ENCODE measurements at regions not wholly inside any gene's neighbourhood (a gene's known extent, or its start where the extent isn't known, plus 50 kb on each side); places are given as distances from the start of the nearest gene placed in this dataset.

DNA sequence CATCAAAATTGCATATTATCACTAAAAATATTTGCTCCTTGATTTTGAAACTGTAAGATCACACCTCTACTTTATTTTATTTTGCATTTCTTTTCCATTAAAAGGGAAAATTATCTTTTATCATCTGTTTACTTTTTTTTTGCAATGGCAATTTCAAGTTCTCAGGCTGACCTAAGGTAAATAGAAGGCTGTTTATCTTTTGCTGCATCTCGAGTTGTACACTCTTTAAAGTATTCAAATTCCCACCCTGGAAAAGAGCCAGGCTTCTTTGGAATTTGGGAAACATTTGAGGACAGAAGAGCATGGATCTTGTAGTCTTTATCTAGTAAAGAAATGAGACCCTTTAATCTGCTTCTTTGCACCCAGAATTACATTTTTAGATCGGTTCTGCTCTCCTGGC, 645.7 kb downstream of the SLC4A3 start:
- intact Hi-C loops (cut with micrococcal nuclease) = no loop called here
- no peaks in the 10 kb centered on the region for H3K27me3 ChIP-seq (ENCODE audit: low read depth)
- no peak overlapping the region for H3K4me3 ChIP-seq
- no peak for DNase-seq
- H3K27ac ChIP-seq (replicated peaks) = no peak overlapping the region
- no peaks in the 10 kb centered on the region for H3K9me3 ChIP-seq (replicated peaks)
- no peaks in the 10 kb centered on the region for H3K36me3 ChIP-seq
- TF ChIP-seq, protein P1, sequence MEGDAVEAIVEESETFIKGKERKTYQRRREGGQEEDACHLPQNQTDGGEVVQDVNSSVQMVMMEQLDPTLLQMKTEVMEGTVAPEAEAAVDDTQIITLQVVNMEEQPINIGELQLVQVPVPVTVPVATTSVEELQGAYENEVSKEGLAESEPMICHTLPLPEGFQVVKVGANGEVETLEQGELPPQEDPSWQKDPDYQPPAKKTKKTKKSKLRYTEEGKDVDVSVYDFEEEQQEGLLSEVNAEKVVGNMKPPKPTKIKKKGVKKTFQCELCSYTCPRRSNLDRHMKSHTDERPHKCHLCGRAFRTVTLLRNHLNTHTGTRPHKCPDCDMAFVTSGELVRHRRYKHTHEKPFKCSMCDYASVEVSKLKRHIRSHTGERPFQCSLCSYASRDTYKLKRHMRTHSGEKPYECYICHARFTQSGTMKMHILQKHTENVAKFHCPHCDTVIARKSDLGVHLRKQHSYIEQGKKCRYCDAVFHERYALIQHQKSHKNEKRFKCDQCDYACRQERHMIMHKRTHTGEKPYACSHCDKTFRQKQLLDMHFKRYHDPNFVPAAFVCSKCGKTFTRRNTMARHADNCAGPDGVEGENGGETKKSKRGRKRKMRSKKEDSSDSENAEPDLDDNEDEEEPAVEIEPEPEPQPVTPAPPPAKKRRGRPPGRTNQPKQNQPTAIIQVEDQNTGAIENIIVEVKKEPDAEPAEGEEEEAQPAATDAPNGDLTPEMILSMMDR (IDR thresholded peaks at IDR 0.05; ENCODE audit: borderline replicate concordance) = no peak
- no peaks in the 10 kb centered on the region for H3K4me1 ChIP-seq

DNA sequence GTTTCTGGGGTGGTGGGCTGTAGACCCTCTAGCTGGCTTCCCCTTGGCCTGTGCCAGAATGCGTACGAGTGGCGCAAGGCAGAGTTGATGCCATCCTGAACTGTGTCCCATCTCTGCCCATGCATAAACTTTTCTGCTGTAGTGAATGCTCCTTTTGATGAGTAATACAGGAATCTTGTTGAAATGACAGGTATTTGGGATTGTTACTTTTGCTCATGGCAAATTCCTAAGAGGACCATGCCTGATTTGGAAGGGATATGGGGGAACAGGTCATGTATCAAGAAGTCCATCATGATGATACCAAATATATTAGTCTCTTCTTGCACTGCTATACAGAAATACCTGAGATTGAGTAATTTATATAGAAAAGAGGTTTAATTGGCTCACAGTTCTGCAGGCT, 648.0 kb downstream of the SLC4A3 start:
- no peaks in the 10 kb centered on the region for H3K27me3 ChIP-seq (ENCODE audit: low read depth)
- no peaks in the 10 kb centered on the region for H3K4me1 ChIP-seq
- H3K27ac ChIP-seq (replicated peaks) = no peak overlapping the region
- no peaks in the 10 kb centered on the region for H3K36me3 ChIP-seq
- H3K4me3 ChIP-seq = no peak overlapping the region
- H3K9me3 ChIP-seq (replicated peaks) = no peaks in the 10 kb centered on the region
- TF ChIP-seq, protein P1 (IDR thresholded peaks at IDR 0.05; ENCODE audit: borderline replicate concordance) = no peak
- DNase-seq = no peak
- intact Hi-C loops (cut with micrococcal nuclease) = no loop called here

DNA sequence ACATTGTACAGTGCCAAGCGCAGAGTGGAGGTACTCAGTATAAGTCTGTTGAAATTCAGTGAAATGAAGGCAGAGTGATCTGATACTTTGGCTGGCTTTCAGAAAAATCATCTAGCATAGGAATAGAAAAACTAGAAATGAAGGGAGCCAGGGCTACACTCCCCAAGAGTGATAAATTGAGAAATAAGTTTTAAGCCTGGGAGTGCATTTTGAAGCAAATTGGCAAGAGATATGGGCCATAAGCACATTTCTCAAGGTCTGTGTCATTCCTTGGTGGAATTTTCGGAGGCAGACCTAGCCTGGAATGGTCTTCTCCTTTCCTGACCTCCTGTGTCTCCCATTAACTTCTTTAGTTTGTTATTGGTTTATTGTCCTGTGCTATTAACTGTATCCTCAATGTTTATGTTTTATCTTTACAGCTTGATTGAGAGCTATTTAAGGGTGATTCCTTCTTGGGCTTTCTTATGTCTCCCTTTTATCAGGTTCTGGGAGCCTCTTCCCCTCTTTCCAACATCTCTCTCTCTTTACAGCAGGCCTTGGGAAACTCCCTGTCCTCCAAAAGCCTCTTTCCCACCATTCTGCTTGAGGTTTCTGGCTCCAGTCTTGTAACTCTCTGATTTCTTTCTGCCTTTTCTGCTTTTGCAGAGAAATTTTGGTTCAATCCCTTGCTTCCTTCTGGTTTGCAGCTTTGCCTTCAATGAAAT, 649.5 kb downstream of the SLC4A3 start:
- no peak for DNase-seq
- Histone ChIP-seq H3K36me3 (no peaks in the 10 kb centered on the region), H3K27ac (replicated peaks) (peak overlapping the region; percentile 47), H3K27me3 (ENCODE audit: low read depth) (no peaks in the 10 kb centered on the region), H3K4me1 (no peaks in the 10 kb centered on the region), H3K4me3 (no peak overlapping the region), H3K9me3 (replicated peaks) (no peaks in the 10 kb centered on the region)
- intact Hi-C loops (cut with micrococcal nuclease) = no loop called here
- TF ChIP-seq, protein P1 (IDR thresholded peaks at IDR 0.05; ENCODE audit: borderline replicate concordance) = no peak

DNA sequence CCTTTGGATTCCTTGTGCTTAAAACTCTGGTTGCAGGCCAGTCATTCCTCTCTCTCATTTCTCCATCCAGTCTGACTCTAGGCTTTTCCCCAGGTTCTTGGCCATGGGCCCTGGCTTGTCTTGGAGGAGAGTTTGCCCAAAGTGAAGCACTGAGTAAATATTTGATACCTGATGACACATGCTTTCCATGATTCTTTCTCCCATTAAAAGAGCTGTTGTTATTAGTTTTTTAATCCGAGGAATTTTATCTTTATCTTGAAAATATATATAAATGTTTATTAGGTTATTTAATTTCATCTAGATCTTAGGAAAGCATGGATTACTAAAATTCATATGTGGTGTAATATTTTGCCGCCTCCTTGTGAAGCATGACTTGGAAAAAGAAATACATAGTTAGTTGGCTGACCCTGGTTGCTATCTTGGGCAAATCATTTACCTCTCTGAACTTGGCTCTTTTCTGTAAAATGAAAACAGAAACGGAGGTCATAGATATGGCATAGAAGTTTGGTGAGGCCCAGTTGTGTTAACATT, 650.1 kb downstream of the SLC4A3 start:
- no peaks in the 10 kb centered on the region for H3K9me3 ChIP-seq (replicated peaks)
- TF ChIP-seq, protein P1 (IDR thresholded peaks at IDR 0.05; ENCODE audit: borderline replicate concordance) = no peak
- H3K36me3 ChIP-seq = no peaks in the 10 kb centered on the region
- peak overlapping the region; percentile 47 for H3K27ac ChIP-seq (replicated peaks)
- no peaks in the 10 kb centered on the region for H3K4me1 ChIP-seq
- peak; percentile 50 for DNase-seq
- intact Hi-C loops (cut with micrococcal nuclease) = no loop called here
- H3K4me3 ChIP-seq = no peak overlapping the region
- no peaks in the 10 kb centered on the region for H3K27me3 ChIP-seq (ENCODE audit: low read depth)

DNA sequence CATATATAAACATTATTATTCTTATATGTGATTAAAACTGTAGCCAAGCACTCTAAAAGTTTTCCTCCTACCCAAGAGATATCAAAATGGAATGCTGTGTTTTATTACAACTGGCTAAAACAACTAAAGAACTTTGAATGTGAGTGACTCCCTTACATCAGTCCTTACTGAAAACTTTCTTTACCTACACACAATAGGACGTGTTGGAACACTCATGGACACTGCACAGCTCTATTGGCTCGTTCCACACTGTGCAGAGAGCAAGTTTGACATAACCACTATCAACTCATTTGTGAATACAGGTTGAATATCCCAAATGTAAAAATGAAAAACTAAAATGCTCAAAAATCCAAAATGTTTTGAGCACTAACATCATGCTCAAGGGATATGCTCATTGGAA, 650.6 kb downstream of the SLC4A3 start:
- Histone ChIP-seq H3K27me3 (ENCODE audit: low read depth) (no peaks in the 10 kb centered on the region), H3K4me3 (no peak overlapping the region), H3K9me3 (replicated peaks) (no peaks in the 10 kb centered on the region), H3K36me3 (no peaks in the 10 kb centered on the region), H3K4me1 (no peaks in the 10 kb centered on the region), H3K27ac (replicated peaks) (no peak overlapping the region)
- TF ChIP-seq, protein P1 (IDR thresholded peaks at IDR 0.05; ENCODE audit: borderline replicate concordance) = no peak
- intact Hi-C loops (cut with micrococcal nuclease) = no loop called here
- DNase-seq = no peak
